ENCODE measurements at regions not wholly inside any gene's neighbourhood (a gene's known extent, or its start where the extent isn't known, plus 50 kb on each side); places are given as distances from the start of the nearest gene placed in this dataset.
A peak's percentile ranks its signal among the peaks of the same experiment; 100 is the strongest.
"Not testable (repeated sequence)": the region's sequence is repeated elsewhere in the genome, so short reads cannot be mapped to it uniquely, and the experiment has no call there.

DNA sequence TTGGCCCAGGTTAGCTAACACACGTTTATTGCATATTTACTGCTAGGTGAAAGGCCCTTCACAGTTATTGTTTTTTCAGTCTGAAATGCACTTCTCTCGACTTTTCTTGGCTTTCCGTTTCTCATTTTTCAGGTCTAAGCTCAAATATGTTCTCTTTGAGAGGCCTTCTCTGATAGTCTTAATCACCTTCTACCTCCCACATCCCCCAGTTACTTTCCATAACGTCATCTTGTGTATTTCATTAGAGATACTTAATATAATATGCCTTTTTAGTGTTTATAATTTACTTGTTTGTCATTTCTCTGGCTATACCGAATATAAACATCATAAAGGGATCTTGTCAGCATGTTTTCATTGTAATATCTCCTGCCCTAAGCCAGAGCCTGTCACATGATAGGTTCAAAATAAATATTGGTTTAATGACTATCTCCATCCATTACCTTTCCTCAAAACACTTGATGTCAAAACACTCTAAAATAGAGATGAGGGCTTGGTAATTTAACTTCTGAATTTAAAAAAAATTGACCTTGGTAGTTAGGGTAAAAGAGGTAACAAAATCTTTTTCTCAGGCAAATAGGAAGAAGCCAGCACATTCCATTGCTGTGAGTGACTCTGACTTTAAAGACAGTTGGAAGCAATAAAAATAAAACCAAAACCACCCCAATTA lies 168.6 kb upstream of the RFC3 start:
- no peaks in the 10 kb centered on the region for H3K36me3 ChIP-seq (ENCODE audit: control insufficient read depth in 3 of 3, insufficient read depth in 2 of 3, low read depth in 1 of 3, low read length in 3 of 3)
- no peak for DNase-seq
- 75 to 82% (median 76%) methylated on average over 5 of the region's 5 CpGs for WGBS, 3 donors
- no peaks in the 10 kb centered on the region for H3K9me3 ChIP-seq (ENCODE audit: control insufficient read depth in 2 of 2, insufficient read depth in 1 of 2, low read depth in 1 of 2, low read length in 1 of 2)
- no peak overlapping the region for H3K4me3 ChIP-seq (ENCODE audit: low read depth in 1 of 3, low read length in 3 of 3)
- no peak overlapping the region for H3K27ac ChIP-seq (ENCODE audit: low read depth in 1 of 3, low read length in 2 of 3)
- FAIRE-seq = no peak
- H3K4me1 ChIP-seq (ENCODE audit: control insufficient read depth in 3 of 3, insufficient read depth in 2 of 3, low read depth in 1 of 3, low read length in 2 of 3) = peaks cover 0 to 6% (median 0%) of the 10 kb centered on the region in 3 donors
- no peaks in the 10 kb centered on the region for H3K27me3 ChIP-seq (ENCODE audit: control insufficient read depth in 3 of 3, insufficient read depth in 3 of 3, low read length in 3 of 3)

DNA sequence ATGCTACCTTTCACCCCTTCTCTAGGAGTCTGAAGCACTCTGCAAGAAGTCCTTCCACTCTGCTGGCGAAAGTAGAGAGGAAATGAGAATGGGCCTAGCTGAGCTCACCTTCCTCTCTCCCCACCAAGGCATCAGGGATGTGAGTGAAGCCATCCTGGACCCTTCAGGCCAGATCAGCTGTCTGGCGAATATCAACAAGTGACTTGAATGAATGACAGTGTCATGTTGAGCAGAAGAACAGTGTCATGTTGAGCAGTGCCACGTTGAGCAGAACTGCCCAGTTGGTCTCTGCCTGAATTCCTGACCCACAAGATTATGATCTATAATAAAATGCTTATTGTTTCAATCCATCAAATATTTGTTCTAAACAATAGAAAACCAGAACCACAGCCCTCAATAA lies 166.2 kb upstream of the RFC3 start:
- FAIRE-seq (no peak), DNase-seq (no peak)
- no peaks in the 10 kb centered on the region for H3K9me3 ChIP-seq (ENCODE audit: control insufficient read depth in 2 of 2, insufficient read depth in 1 of 2, low read depth in 1 of 2, low read length in 1 of 2)
- H3K4me3 ChIP-seq (ENCODE audit: low read depth in 1 of 3, low read length in 3 of 3) = no peak overlapping the region
- H3K4me1 ChIP-seq (ENCODE audit: control insufficient read depth in 3 of 3, insufficient read depth in 2 of 3, low read depth in 1 of 3, low read length in 2 of 3) = no peaks in the 10 kb centered on the region
- H3K36me3 ChIP-seq (ENCODE audit: control insufficient read depth in 3 of 3, insufficient read depth in 2 of 3, low read depth in 1 of 3, low read length in 3 of 3) = peaks cover 0 to 3% (median 0%) of the 10 kb centered on the region in 3 donors
- H3K27ac ChIP-seq (ENCODE audit: low read depth in 1 of 3, low read length in 2 of 3) = no peak overlapping the region
- H3K27me3 ChIP-seq (ENCODE audit: control insufficient read depth in 3 of 3, insufficient read depth in 3 of 3, low read length in 3 of 3) = no peaks in the 10 kb centered on the region
- WGBS, 3 donors = 89 to 96% (median 92%) methylated on average over 3 of the region's 3 CpGs

DNA sequence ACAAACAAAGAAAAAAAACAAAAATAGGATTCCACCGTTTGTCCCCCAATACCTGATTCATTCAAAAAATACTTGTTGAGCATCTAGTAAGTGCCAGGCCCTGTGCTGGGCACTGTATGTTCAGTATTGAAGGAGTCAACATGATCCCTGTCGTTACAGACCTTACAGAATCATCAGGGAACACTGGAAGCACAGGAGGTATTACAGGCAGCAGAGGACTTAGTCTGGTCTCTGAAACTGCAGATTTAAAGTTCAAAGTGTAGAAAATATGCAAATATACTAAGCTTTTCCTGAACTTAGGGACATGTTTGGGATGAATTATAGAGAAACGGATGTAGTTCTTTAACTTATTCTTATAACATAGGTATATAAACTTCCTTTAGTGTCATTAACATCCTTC lies 160.7 kb upstream of the RFC3 start:
- FAIRE-seq (no peak), DNase-seq (no peak)
- WGBS, 3 donors = 55 to 68% (median 66%) methylated on average over 3 of the region's 3 CpGs
- Histone ChIP-seq H3K27me3 (ENCODE audit: control insufficient read depth in 3 of 3, insufficient read depth in 3 of 3, low read length in 3 of 3) (no peaks in the 10 kb centered on the region), H3K36me3 (ENCODE audit: control insufficient read depth in 3 of 3, insufficient read depth in 2 of 3, low read depth in 1 of 3, low read length in 3 of 3) (peaks cover 0 to 3% (median 0%) of the 10 kb centered on the region in 3 donors), H3K27ac (ENCODE audit: low read depth in 1 of 3, low read length in 2 of 3) (no peak overlapping the region), H3K4me1 (ENCODE audit: control insufficient read depth in 3 of 3, insufficient read depth in 2 of 3, low read depth in 1 of 3, low read length in 2 of 3) (peaks cover 0 to under 1% (median under 1%) of the 10 kb centered on the region in 3 donors), H3K4me3 (ENCODE audit: low read depth in 1 of 3, low read length in 3 of 3) (no peak overlapping the region), H3K9me3 (ENCODE audit: control insufficient read depth in 2 of 2, insufficient read depth in 1 of 2, low read depth in 1 of 2, low read length in 1 of 2) (no peaks in the 10 kb centered on the region)

DNA sequence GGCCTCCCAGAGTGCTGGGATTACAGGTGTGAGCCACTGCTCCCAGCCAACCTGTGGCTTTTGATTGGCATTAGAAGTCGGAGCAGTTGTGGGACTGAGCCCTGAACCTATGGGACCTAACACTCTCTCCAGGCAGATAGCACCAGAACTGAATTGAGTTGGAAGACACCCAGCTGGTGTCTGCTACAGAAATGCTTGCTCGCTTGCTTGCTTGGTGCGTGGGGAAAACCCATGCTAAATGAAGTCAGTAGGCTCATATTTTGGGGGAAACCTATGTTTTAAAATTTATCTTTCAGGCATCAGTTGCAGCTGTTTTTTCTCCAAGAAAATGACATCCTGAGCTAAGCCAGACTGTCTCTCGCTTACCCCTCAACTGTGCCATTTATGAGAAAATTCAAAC lies 158.5 kb upstream of the RFC3 start:
- DNase-seq = no peak
- H3K27me3 ChIP-seq (ENCODE audit: control insufficient read depth in 3 of 3, insufficient read depth in 3 of 3, low read length in 3 of 3) = no peaks in the 10 kb centered on the region
- H3K4me1 ChIP-seq (ENCODE audit: control insufficient read depth in 3 of 3, insufficient read depth in 2 of 3, low read depth in 1 of 3, low read length in 2 of 3) = peaks cover 0 to 2% (median 2%) of the 10 kb centered on the region in 3 donors
- no peaks in the 10 kb centered on the region for H3K9me3 ChIP-seq (ENCODE audit: control insufficient read depth in 2 of 2, insufficient read depth in 1 of 2, low read depth in 1 of 2, low read length in 1 of 2)
- no peak overlapping the region for H3K27ac ChIP-seq (ENCODE audit: low read depth in 1 of 3, low read length in 2 of 3)
- 68 to 85% (median 72%) methylated on average over 4 of the region's 4 CpGs for WGBS, 3 donors
- no peak overlapping the region for H3K4me3 ChIP-seq (ENCODE audit: low read depth in 1 of 3, low read length in 3 of 3)
- no peak for FAIRE-seq
- peaks cover 0 to 3% (median 0%) of the 10 kb centered on the region in 3 donors for H3K36me3 ChIP-seq (ENCODE audit: control insufficient read depth in 3 of 3, insufficient read depth in 2 of 3, low read depth in 1 of 3, low read length in 3 of 3)

DNA sequence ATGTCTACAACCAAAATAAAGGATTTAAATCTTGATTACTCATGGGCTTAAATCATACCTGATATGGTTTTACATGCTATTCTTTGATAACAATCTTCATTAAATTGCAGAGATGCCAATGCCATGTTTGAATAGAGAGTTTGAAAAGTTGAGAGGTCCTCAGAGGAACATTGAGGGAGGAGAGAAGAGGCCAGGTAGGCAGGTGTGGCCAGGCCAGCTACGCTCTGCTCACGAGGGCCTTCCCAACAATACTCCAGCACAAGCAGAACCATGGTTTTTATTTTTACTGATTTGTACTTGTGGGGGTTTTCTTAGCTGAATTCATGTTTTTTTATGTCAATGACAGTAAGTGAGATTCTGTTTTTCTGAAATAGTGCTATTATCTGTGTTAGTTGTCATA lies 158.1 kb upstream of the RFC3 start:
- DNase-seq (no peak), FAIRE-seq (no peak)
- no peaks in the 10 kb centered on the region for H3K27me3 ChIP-seq (ENCODE audit: control insufficient read depth in 3 of 3, insufficient read depth in 3 of 3, low read length in 3 of 3)
- no peak overlapping the region for H3K4me3 ChIP-seq (ENCODE audit: low read depth in 1 of 3, low read length in 3 of 3)
- H3K9me3 ChIP-seq (ENCODE audit: control insufficient read depth in 2 of 2, insufficient read depth in 1 of 2, low read depth in 1 of 2, low read length in 1 of 2) = no peaks in the 10 kb centered on the region
- peaks cover 0 to 2% (median 2%) of the 10 kb centered on the region in 3 donors for H3K4me1 ChIP-seq (ENCODE audit: control insufficient read depth in 3 of 3, insufficient read depth in 2 of 3, low read depth in 1 of 3, low read length in 2 of 3)
- H3K36me3 ChIP-seq (ENCODE audit: control insufficient read depth in 3 of 3, insufficient read depth in 2 of 3, low read depth in 1 of 3, low read length in 3 of 3) = peaks cover 0 to 3% (median 0%) of the 10 kb centered on the region in 3 donors
- WGBS, 3 donors = 96 to 97% (median 97%) methylated on average over 2 of the region's 2 CpGs
- H3K27ac ChIP-seq (ENCODE audit: low read depth in 1 of 3, low read length in 2 of 3) = no peak overlapping the region

DNA sequence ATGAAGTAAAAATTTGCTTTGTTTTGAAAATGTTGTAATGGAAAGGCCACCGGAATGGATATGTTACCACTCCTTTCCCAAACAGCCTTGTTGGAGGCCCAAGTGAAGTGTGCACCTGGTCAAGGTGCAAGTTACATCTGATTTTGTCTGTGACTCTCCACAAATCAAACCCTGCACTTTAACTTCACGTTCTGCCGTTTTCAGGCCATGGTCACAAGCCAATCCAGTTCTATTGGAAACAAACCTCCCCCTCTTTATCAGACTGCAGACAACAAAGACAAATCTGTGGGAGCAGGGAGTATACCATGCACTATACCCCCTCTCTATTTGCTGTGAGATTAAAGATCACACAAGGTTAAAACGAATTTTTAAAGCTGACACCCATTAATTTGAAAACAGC lies 155.6 kb upstream of the RFC3 start:
- no peak for FAIRE-seq

DNA sequence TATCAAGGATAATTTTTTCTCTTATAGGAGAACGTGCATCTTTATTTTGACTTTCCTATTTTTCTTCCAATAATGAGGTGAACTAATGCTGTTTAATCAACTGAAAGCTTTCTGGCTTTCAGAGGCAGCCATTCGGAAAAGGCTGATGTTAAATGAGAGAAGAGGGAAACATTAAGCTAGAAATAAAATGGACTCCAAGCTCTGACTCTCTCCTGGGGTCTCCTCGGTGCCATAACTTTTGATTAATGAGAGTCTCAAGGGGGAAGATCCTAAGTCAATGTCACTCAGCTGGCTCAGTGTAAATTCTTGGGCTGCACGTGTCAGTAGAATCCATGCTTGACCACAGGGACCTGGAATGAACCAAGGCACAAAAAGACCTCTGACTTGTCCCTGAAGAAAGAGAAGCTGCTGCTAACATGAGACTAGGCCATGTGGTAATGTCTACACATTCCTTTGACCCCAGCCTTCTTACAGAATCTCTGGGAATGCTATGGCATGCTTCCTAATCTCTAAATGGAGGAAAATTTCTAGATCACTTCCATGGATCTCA lies 152.2 kb upstream of the RFC3 start:
- no peak overlapping the region for H3K27ac ChIP-seq (ENCODE audit: low read depth in 1 of 3, low read length in 2 of 3)
- H3K4me3 ChIP-seq (ENCODE audit: low read depth in 1 of 3, low read length in 3 of 3) = no peak overlapping the region
- no peaks in the 10 kb centered on the region for H3K36me3 ChIP-seq (ENCODE audit: control insufficient read depth in 3 of 3, insufficient read depth in 2 of 3, low read depth in 1 of 3, low read length in 3 of 3)
- no peaks in the 10 kb centered on the region for H3K27me3 ChIP-seq (ENCODE audit: control insufficient read depth in 3 of 3, insufficient read depth in 3 of 3, low read length in 3 of 3)
- H3K4me1 ChIP-seq (ENCODE audit: control insufficient read depth in 3 of 3, insufficient read depth in 2 of 3, low read depth in 1 of 3, low read length in 2 of 3) = peaks cover 0 to 2% (median 2%) of the 10 kb centered on the region in 3 donors
- no peaks in the 10 kb centered on the region for H3K9me3 ChIP-seq (ENCODE audit: control insufficient read depth in 2 of 2, insufficient read depth in 1 of 2, low read depth in 1 of 2, low read length in 1 of 2)
- WGBS, 3 donors = 88 to 90% (median 90%) methylated on average over 4 of the region's 4 CpGs
- DNase-seq (no peak), FAIRE-seq (no peak)

More for the DNA sequence above, 155.6 kb upstream of the RFC3 start:
- H3K4me1 ChIP-seq (ENCODE audit: control insufficient read depth in 3 of 3, insufficient read depth in 2 of 3, low read depth in 1 of 3, low read length in 2 of 3) = peaks cover 0 to 2% (median 2%) of the 10 kb centered on the region in 3 donors
- H3K27me3 ChIP-seq (ENCODE audit: control insufficient read depth in 3 of 3, insufficient read depth in 3 of 3, low read length in 3 of 3) = no peaks in the 10 kb centered on the region
- WGBS, 3 donors = 17 to 56% (median 34%) methylated on average over 4 of the region's 4 CpGs
- no peaks in the 10 kb centered on the region for H3K36me3 ChIP-seq (ENCODE audit: control insufficient read depth in 3 of 3, insufficient read depth in 2 of 3, low read depth in 1 of 3, low read length in 3 of 3)
- no peaks in the 10 kb centered on the region for H3K9me3 ChIP-seq (ENCODE audit: control insufficient read depth in 2 of 2, insufficient read depth in 1 of 2, low read depth in 1 of 2, low read length in 1 of 2)
- peak in 1 of 2 donors; percentile 29 for DNase-seq
- H3K4me3 ChIP-seq (ENCODE audit: low read depth in 1 of 3, low read length in 3 of 3) = no peak overlapping the region
- no peak overlapping the region for H3K27ac ChIP-seq (ENCODE audit: low read depth in 1 of 3, low read length in 2 of 3)

DNA sequence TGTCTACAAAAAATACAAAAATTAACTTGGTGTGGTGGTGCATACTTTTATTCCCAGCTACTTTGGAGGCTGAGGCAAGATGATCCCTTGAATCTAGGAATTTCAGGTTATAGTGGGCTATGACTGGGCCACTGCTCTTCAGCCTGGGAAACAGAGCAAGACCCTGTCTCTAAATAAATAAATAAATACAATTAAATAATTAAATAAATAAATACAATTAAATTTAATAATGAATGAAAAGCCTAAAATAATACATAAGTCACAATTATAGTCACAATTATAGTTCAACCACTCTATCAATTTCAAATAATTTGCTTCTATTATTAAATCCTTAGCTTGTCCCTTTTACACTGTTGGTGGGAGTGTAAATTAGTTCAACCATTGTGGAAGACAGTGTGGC lies 146.4 kb upstream of the RFC3 start:
- Histone ChIP-seq H3K27ac (ENCODE audit: low read depth in 1 of 3, low read length in 2 of 3) (no peak overlapping the region), H3K4me1 (ENCODE audit: control insufficient read depth in 3 of 3, insufficient read depth in 2 of 3, low read depth in 1 of 3, low read length in 2 of 3) (peaks cover 0 to 1% (median 0%) of the 10 kb centered on the region in 3 donors), H3K27me3 (ENCODE audit: control insufficient read depth in 3 of 3, insufficient read depth in 3 of 3, low read length in 3 of 3) (no peaks in the 10 kb centered on the region), H3K9me3 (ENCODE audit: control insufficient read depth in 2 of 2, insufficient read depth in 1 of 2, low read depth in 1 of 2, low read length in 1 of 2) (no peaks in the 10 kb centered on the region), H3K36me3 (ENCODE audit: control insufficient read depth in 3 of 3, insufficient read depth in 2 of 3, low read depth in 1 of 3, low read length in 3 of 3) (no peaks in the 10 kb centered on the region), H3K4me3 (ENCODE audit: low read depth in 1 of 3, low read length in 3 of 3) (no peak overlapping the region)
- no peak for DNase-seq
- FAIRE-seq = no peak

DNA sequence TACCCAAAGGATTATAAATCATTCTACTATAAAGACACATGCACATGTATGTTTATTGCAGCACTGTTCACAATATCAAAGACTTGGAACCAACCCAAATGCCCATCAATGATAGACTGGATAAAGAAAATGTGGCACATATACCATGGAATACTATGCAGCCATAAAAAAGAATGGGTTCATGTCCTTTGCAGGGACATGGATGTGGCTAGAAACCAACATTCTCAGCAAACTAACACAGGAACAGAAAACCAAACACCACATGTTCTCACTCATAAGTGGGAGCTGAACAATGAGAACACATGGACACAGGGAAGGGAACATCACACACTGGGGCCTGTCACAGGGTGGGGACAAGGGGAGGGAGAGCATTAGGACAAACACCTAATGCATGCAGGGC lies 145.9 kb upstream of the RFC3 start:
- not testable (repeated sequence) for H3K27ac ChIP-seq (ENCODE audit: low read depth in 1 of 3, low read length in 2 of 3); H3K36me3 ChIP-seq (ENCODE audit: control insufficient read depth in 3 of 3, insufficient read depth in 2 of 3, low read depth in 1 of 3, low read length in 3 of 3); DNase-seq; FAIRE-seq; H3K9me3 ChIP-seq (ENCODE audit: control insufficient read depth in 2 of 2, insufficient read depth in 1 of 2, low read depth in 1 of 2, low read length in 1 of 2); H3K4me3 ChIP-seq (ENCODE audit: low read depth in 1 of 3, low read length in 3 of 3); H3K27me3 ChIP-seq (ENCODE audit: control insufficient read depth in 3 of 3, insufficient read depth in 3 of 3, low read length in 3 of 3); H3K4me1 ChIP-seq (ENCODE audit: control insufficient read depth in 3 of 3, insufficient read depth in 2 of 3, low read depth in 1 of 3, low read length in 2 of 3)

Measured in small intestine (tissue), 7 donors.